Astrocyte (in vitro differentiated cells and primary cell): ENCODE measurements at regions not wholly inside any gene's neighbourhood (a gene's known extent, or its start where the extent isn't known, plus 50 kb on each side); places are given as distances from the start of the nearest gene placed in this dataset.

Experiments used
- EZH2 ChIP-seq: IDR thresholded peaks from 2 replicates; pipeline ENCODE4 v1.6.1; 2012; ENCODE audit warnings: mild to moderate bottlenecking, low read length, inconsistent platforms; ENCODE audit not compliant: insufficient read depth
- TF ChIP-seq, protein P1 (sequence below): IDR thresholded peaks from 2 replicates; pipeline ENCODE4 v1.5.1; 2011; ENCODE audit warnings: low read depth, mild to moderate bottlenecking, inconsistent platforms, low read length, moderate library complexity; ENCODE audit not compliant: insufficient read depth

DNA sequence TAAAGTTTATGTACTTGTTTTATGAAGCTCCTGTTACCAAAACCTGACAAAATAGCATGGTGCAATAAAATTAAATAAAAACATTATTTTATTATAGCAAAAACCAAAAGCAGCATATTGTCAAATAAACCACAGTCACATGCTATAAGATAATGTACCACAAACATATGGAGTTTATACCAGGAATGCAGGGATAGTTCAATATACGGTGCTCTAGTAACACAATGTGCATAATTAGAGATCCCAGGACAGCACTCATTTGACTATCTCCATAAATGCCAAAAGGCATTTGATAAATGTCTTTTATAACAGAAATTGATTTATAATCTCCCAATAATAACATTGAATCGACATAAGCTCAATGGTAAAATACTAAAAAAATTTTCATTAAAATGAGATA, 402.0 kb downstream of the RND3 start:
- TF ChIP-seq EZH2, result no peak
- TF ChIP-seq, protein P1, sequence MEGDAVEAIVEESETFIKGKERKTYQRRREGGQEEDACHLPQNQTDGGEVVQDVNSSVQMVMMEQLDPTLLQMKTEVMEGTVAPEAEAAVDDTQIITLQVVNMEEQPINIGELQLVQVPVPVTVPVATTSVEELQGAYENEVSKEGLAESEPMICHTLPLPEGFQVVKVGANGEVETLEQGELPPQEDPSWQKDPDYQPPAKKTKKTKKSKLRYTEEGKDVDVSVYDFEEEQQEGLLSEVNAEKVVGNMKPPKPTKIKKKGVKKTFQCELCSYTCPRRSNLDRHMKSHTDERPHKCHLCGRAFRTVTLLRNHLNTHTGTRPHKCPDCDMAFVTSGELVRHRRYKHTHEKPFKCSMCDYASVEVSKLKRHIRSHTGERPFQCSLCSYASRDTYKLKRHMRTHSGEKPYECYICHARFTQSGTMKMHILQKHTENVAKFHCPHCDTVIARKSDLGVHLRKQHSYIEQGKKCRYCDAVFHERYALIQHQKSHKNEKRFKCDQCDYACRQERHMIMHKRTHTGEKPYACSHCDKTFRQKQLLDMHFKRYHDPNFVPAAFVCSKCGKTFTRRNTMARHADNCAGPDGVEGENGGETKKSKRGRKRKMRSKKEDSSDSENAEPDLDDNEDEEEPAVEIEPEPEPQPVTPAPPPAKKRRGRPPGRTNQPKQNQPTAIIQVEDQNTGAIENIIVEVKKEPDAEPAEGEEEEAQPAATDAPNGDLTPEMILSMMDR, result no peak
